GM12875 (cell line): ENCODE measurements at regions not wholly inside any gene's neighbourhood (a gene's known extent, or its start where the extent isn't known, plus 50 kb on each side); places are given as distances from the start of the nearest gene placed in this dataset.
A peak's percentile ranks its signal among the peaks of the same experiment; 100 is the strongest.

Experiments used
- H3K4me3 ChIP-seq: one replicate; pipeline ENCODE4 v1.5.1; 2011; ENCODE audit warnings: low read depth, low read length, control low read depth
- TF ChIP-seq, protein P1 (sequence below): IDR thresholded peaks from 2 replicates; pipeline ENCODE4 v1.5.1; 2011; ENCODE audit warnings: low read depth, mild to moderate bottlenecking, control low read depth, inconsistent platforms, low read length, moderate library complexity, borderline replicate concordance; ENCODE audit not compliant: insufficient read depth

DNA sequence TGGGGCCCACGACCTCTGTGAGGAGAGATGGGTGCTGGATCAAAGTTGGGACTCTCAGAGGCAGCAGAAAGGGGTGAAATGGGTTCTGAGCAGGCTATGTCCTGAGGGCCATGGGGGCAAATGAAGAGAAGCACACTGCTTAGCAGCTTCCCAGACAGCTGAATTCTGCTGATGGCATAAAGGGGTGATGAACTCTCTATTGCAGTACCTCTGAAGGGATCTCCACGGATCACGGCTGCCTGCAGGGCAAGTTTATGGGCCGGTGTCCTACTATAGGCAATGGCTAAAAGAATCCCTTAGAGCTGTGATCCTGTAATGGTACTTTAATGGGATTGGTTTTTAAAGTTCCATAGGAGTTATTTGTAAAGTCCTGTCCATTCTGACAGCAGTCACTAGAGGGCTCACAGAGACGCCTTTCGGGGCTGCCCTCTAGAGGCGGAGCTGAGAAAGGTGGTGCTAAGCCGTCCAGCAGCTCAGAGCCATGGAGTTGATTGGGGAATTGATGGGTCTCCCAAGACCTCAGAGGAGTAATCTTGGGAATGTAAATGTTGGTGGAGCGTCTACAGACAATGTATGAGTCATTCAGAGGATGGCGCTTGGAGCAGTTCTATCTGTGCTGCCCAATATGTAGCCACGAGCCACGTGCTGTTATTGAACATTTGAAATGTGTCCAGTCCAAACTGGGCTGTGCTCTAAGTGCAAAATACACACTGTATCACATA is 287.3 kb downstream of the COG6 start:
- TF ChIP-seq, protein P1, sequence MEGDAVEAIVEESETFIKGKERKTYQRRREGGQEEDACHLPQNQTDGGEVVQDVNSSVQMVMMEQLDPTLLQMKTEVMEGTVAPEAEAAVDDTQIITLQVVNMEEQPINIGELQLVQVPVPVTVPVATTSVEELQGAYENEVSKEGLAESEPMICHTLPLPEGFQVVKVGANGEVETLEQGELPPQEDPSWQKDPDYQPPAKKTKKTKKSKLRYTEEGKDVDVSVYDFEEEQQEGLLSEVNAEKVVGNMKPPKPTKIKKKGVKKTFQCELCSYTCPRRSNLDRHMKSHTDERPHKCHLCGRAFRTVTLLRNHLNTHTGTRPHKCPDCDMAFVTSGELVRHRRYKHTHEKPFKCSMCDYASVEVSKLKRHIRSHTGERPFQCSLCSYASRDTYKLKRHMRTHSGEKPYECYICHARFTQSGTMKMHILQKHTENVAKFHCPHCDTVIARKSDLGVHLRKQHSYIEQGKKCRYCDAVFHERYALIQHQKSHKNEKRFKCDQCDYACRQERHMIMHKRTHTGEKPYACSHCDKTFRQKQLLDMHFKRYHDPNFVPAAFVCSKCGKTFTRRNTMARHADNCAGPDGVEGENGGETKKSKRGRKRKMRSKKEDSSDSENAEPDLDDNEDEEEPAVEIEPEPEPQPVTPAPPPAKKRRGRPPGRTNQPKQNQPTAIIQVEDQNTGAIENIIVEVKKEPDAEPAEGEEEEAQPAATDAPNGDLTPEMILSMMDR: peak; percentile 99
- no peak overlapping the region for H3K4me3 ChIP-seq

DNA sequence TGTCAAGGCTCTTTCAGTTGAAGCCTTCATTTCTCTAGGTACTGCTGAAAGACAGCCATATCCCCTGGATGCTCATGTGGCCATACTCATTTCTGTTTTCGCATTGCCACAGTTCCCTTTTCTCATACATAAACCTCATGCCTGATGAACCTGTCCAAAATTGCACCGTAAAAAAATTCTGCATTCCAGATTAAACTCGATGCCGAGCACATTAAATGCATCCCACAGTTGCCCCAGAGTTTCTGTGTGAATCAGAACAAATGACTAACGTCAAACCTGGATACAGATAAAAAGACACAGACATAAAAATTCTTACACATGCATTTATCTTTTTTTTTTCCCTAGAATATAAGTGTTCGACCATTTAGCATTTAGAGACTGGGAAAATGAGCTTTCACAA is 288.2 kb downstream of the COG6 start:
- TF ChIP-seq, protein P1: no peak
- H3K4me3 ChIP-seq: no peak overlapping the region

DNA sequence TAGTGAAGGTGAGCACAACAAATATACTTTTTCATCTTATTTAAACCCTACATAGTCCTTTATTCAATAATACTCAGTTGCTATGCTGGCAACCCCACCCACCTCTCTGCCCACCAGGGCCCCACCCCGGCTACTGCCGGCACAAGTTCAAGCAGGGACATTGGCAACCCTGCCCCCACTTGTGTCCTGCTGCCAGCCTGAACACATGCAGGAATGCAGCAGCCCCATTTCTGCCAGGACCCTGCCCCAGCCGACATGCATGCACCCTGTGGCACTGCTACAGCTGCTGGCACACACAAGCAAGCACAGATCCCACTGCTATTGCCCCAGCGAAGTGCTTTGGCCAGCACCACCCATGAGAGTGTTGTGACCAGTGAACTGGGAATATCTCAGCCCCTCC is 289.8 kb downstream of the COG6 start:
- no peak overlapping the region for H3K4me3 ChIP-seq
- TF ChIP-seq, protein P1: no peak

DNA sequence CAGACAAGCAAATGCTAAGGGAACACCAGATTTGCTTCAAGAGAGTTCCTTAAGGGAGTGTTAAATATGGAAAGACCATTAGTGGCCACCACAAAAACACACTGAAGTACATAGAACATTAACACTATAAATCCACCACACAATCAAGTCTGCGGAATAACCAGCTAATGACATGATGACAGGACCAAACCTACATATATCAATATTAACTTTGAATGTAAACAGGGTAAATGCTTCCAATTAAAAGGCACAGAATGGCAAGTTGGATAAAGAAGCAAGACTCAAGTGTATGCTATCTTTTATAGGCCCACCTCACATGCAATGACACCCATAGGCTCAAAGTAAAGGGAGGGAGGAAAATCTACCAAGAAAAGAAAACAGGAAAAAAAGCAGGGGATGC is 291.3 kb downstream of the COG6 start:
- TF ChIP-seq, protein P1: no peak
- H3K4me3 ChIP-seq: no peak overlapping the region

DNA sequence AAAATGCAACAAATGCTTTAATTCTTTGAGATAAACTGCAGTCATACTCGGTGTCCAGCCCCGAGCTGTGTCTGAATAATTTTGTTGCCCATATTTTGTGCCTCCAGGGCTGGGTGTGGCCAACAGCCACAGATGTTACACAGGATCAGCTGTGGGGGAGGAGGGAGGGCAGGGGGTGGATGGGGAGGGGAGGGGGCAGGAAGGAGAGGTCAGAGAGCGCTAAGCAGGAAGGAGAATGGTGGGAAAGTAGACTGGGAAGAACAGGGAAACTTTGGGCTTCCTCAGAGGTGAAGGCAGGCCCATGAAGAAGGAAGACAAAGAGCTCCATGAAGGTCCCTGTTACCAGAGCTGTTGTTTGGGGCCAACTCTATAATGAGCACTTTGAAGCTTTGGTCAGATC is 295.8 kb downstream of the COG6 start:
- TF ChIP-seq, protein P1: no peak
- H3K4me3 ChIP-seq: no peak overlapping the region

DNA sequence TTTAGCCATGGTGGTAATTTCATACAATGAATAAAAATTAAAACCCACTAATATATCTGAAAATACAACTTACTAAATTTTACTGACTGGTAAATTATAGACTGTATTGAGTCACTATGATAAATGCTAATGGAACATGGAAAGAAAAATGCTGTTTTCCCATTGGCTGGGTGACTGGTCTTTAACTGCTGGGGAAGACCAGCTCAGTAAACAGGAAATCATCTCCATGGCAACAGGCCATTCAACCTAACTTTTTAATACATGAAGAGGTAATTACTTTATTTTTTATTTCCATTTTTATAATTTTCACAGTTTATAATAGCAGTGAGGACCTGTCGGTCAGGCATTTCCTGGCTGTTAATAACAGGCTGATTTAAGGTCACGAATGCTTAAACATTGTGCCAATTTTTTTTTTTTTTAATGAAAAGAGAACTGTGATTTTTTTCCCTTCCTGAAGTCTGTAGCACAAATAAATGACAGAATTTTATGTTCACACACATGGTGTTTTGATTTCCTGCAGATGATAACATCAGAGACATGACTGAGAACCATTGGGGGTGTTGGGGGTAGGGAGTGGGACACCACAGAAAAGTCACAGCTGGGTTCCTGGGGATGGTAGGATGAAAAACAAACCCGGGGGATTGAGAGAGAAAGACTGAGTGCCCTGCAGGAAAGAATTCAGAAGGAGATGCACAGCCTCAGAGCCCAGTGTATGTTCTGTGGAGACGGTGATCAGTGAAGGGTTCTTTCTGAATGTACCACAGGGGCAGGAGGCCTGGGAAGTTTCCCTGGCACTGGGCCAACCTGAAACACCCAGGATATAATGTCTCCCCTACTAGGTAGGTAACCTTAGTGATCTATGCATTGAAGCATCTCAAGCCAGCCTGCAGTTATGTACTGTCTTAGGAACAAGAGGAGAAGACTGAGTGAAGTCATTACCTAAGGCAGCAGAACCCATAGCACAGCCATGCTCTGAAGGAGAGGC is 297.1 kb downstream of the COG6 start:
- H3K4me3 ChIP-seq: no peak overlapping the region

More for the DNA sequence above, 297.1 kb downstream of the COG6 start:
- TF ChIP-seq, protein P1: no peak
